PC-3 (cell line): ENCODE measurements at regions not wholly inside any gene's neighbourhood (a gene's known extent, or its start where the extent isn't known, plus 50 kb on each side); places are given as distances from the start of the nearest gene placed in this dataset.

Experiments used
- EZH2 ChIP-seq: fragments of 300-600 bp; sonication (generic); IDR thresholded peaks from one replicate; pipeline ENCODE4 v1.6.1; 2017; ENCODE audit warnings: antibody characterized with exemption, mild to moderate bottlenecking, low read length; ENCODE audit not compliant: unreplicated experiment
- EZH2phosphoT487 ChIP-seq: fragments of 300-600 bp; sonication (generic); IDR thresholded peaks from 2 replicates; pipeline ENCODE4 v1.6.1; 2018; ENCODE audit warnings: mild to moderate bottlenecking, antibody characterized with exemption, low read length, borderline replicate concordance
- TF ChIP-seq, protein P1 (sequence below): fragments of 300-600 bp; sonication (generic); conservative IDR thresholded peaks from 2 replicates; pipeline ENCODE4 v1.5.1; 2017; ENCODE audit warnings: antibody characterized with exemption, low read depth, mild to moderate bottlenecking, low read length

DNA sequence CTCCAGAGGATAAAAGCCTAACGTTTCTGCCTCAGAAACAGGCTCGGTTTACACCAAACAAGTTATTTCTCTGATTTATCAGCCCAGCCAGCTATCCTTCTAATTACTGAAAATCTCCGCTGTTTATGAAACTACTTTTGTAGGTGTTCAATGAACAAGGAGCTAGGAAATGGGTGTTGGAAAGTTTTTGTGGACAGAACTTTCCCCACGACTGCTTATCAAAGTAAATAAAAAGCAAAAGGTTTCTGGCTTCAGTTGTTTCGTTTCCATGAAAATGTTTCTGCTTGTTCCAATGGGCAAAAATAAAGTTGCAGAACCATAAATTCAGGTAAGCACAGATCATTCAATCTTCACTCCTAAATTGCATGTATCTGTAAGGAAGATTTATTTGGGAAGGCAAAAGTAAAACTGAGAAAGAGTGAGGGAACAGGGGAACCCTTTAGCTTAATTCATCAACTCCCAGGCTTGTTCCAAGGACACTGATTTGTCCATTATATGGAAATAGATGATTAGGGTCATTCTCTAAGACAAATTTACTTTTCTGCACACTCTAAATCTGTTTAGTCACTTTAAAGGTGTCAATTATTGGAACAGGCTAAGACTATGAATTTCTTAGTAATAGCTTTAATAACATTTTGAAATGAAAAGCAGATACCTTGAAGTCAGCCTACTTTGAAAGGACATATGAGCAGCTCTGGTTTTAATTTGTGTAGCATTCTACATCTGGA lies 175.9 kb upstream of the CDKN3 start:
- TF ChIP-seq, protein P1, sequence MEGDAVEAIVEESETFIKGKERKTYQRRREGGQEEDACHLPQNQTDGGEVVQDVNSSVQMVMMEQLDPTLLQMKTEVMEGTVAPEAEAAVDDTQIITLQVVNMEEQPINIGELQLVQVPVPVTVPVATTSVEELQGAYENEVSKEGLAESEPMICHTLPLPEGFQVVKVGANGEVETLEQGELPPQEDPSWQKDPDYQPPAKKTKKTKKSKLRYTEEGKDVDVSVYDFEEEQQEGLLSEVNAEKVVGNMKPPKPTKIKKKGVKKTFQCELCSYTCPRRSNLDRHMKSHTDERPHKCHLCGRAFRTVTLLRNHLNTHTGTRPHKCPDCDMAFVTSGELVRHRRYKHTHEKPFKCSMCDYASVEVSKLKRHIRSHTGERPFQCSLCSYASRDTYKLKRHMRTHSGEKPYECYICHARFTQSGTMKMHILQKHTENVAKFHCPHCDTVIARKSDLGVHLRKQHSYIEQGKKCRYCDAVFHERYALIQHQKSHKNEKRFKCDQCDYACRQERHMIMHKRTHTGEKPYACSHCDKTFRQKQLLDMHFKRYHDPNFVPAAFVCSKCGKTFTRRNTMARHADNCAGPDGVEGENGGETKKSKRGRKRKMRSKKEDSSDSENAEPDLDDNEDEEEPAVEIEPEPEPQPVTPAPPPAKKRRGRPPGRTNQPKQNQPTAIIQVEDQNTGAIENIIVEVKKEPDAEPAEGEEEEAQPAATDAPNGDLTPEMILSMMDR, result no peak
- TF ChIP-seq EZH2 (no peak), EZH2phosphoT487 (no peak)
